NCI-H345 (cell line): ENCODE measurements at regions not wholly inside any gene's neighbourhood (a gene's known extent, or its start where the extent isn't known, plus 50 kb on each side); places are given as distances from the start of the nearest gene placed in this dataset.

Experiments used
- DNase-seq: peaks from one replicate; lab custom pipeline; 2025; lab: John Stamatoyannopoulos, UW

DNA sequence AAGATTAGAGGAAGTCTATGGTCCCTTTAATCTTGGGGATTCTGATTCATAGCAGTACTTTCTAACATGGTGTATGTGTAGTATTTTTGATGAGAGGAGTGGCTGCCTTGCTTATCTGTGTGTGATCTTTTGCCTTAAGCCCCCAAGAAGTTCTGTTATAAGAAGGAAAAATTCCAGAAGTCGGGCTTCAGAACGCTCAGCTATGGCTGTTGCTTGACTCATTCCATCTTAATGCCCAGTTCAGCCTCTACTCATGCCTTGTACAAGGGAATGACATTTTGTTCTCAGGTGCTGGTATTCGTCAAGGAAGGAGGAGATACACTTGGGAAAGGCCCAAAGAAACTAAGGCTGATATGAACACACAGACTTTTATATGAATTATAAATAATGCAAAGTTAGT is 713.0 kb upstream of the MARCKS start:
- no peak for DNase-seq

DNA sequence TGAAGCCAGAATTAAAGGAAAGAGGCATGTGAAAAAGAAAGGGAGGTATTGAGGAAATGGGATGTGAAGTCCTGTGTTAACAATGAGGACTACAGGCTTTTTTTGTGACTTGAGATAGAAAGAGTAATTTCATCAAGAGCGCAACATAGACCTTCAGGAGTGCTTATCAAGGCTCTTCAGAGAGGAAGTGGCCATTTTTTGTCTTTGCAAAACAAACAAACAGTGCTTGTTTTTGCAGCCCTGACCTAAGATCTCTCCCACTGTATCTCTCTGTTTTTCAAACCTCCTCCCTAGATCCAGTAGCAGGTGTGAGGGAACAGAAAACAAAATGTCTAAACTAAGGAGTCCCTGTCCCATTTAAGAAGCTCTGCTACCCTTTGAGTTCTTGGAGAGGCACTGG is 710.3 kb upstream of the MARCKS start:
- no peak for DNase-seq

DNA sequence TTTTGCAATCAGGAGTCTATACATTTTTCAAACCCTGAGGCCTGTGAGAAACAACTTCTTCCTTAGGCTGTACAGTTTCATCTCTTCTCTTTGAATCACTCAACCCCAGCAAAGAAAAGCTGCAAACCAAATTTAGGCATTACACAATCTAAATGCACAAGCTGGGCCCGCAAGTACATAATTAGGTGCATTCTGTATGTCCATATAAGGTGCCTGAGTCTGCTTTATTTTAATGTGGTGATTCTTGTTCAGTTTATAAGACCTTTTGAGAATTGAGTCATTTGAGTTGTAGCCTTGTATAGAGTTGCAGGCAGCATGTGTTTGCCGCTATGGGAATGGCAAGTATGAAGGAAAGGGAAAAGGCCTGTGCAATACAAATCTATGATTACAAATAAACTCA is 709.6 kb upstream of the MARCKS start:
- no peak for DNase-seq

DNA sequence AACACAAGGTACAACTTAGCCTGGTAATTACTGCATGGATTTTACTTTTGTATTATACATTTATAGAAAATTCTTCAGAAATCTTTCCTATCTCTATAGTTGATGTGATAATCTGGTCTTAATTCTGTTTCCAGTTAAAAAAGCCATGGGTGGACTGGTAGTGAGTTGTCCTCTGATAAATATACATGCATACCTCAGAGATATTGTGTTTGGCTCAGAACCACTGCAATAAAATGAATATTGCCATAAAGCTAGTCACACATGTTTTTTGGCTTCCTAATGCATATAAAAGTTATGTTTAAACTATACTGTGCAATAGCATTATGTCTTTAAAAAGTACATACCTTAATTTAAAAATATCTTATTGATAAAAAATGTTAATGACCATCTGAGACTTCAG is 708.6 kb upstream of the MARCKS start:
- DNase-seq: no peak

DNA sequence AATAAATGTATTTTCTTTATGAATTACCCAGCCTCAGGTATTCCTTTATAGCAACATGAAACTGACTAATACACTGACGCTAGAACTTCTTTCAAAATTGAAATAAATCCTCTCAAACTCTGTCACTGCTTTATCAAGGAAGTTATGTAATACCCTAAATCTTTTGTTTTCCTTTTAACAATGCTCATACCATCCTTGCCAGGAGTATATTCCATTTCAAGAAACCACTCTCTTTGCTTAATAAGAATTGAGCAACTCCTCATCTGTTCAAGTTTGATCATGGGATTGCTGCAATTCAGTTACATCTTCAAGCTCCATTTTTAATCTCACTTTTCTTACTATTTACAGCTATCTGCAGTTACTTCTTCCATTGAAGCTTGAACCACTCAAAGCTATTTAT is 707.6 kb upstream of the MARCKS start:
- DNase-seq: no peak

DNA sequence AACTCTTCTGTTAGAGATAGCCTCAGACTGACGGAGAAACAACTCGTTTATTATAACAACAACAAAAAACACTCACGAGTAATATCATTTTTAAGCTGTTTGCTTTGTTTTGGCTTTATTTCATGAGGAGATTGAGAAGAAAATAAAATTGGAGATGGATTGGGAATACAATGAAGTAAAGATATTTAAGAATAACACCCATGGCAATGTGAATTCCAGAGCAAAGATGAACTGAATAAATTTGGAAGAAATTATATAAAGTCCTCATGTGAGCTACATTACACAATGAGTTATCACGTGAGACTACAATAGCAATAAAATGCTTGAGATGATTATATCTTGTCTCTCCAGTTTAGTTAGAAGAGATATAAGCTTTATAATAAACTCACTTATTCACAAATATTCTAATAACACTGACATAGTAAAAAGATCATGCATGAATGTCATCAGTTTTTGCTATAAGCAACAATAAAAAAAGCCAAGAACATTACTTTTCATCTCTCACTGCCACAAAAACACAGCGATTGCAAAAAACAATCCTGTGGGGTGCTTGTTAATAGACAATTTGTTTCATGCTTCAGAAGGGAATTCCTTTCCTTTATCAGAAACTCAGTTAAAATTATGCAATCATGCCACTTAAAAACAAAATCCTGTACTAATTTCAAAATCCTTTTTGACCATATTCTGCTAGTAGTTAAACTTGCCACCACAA is 696.7 kb upstream of the MARCKS start:
- no peak for DNase-seq

DNA sequence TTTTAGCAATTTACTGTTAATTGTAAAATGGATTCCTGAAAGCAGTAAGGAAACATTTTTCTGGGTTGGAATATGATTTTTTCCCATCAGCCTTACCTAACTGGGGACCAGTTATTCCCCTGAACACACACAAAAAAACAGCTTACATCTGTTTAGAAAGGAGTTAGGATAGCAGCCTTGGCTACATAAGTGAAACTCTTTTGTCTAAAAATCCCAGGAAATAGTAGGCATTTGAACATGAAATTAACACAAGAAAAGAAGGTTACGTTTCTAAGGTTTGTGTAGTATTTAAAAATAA is 696.2 kb upstream of the MARCKS start:
- DNase-seq: no peak

DNA sequence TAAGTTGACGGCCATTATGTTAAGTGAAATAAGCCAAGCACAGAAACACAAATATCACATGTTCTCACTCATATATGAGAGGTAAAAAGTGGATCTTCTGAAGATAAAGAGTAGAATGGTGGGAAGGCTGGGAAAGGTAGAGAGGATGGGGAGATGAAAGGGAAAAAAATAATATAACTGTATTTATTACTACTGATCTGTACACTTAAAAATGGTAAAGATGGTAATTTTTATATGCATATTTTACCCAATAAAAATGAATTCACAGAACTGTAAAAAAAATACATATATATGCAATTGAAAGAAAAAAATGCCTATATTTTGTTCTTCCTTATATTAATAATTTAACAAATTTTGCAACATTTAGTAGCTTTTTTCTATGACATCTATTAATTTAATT is 694.4 kb upstream of the MARCKS start:
- no peak for DNase-seq

DNA sequence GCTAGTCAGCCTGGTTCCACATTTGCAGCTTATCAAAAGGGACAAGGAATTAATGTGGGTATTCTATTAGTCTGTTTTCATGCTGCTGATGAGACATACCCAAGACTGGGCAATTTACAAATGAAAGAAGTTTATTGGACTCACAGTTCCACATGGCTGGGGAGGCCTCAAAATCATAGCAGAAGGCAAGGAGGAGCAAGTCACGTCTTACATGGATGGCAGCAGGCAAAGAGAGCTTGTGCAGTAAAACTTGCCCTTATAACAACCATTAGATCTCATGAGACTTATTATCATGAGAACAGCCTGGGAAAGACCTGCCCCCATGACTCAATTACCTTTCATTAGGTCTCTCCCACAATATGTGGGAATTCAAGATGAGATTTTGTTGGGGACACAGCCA is 689.1 kb upstream of the MARCKS start:
- no peak for DNase-seq

DNA sequence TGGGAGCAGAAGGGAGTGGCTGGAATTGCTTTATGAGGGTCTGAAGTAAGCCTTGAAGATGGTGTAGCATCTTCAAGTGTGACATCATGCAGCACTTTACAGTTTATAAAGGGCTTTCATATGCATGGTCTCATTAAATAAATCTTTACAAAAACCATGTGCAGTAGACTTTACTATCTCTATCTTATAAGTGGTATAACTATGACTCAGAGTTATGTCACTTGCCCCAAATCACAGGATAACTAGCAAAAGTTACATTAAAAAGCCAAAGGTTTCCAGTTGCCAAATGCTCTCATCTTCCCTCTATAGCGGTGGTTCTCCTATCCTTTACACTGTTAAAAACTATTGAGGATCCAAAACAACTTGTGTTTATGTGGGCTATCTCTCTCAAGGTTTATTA is 687.7 kb upstream of the MARCKS start:
- DNase-seq: no peak

DNA sequence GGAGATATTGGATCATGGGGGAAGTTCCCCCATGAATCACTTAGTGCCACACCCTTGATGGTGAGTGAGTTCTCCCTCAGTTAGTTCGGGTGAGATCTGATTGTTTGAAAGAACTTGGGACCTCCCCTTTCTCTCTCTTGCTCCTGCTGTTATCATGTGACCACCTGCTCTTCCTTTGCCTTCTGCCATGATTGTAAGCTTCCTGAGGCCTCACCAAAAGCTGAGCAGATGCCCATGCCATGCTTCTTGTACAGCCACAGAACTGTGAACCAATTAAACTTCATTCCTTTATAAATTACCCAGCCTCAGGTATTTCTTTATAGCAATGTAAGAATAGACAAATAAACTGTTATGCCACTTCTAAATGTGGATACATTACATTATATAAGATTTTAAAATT is 686.7 kb upstream of the MARCKS start:
- DNase-seq: no peak

DNA sequence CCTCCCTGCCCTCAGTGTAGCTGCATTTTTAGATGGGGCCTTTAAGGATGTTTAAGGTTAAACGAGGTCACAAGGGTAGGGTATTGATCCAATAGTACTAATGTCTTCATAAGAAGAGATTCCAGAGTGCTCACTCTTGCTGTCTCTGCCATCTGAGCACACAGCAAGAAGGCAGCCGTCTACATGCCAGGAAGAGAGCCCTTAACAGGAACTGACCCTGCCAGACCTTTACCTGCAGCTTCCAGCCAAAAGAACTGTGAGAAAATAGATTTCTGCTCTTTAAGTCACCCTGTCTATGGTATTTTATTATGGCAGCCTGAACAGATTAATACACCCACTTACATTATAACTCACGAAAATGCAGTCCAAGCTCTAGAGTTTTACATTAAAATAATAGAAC is 685.3 kb upstream of the MARCKS start:
- DNase-seq: peak; percentile 33

DNA sequence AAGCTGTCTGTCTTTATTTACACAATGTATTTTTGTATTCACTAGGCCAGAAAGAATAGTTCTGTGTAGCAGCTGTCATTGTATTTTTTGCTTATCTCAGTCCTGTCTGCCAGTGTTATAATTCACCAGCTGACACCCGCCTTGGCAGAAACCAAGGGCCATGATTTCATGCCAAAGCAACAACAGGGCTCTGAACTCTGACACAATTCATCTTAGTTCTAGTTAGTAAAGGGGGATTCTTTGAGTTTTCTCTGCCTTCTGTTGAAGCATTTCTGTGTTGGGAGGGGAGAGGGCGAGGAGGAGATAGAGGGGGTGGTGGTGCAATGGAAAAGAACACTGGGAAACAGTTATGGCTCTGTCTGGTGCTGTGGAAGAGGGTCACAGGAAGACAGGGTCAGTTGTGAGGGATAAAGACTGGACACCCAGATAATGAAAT is 684.6 kb upstream of the MARCKS start:
- DNase-seq: peak; percentile 77

DNA sequence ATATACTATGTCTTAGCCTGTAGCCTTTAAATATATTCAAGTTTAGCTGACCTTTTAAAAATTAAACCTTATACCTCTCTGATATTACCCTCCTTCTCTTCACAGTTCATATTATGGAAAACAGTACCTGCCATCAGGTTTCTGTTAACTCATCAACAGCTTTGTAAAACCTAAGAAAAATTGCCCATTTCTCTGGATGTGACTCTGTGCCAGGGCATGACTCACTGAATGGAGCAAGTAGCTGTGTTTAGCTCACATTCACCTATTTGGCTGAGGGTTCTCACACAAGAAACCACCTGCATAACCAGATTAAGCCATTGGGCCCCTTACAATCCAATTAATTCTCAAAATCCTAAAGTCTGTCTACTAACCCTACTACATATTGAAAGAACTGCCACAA is 678.8 kb upstream of the MARCKS start:
- DNase-seq: no peak

DNA sequence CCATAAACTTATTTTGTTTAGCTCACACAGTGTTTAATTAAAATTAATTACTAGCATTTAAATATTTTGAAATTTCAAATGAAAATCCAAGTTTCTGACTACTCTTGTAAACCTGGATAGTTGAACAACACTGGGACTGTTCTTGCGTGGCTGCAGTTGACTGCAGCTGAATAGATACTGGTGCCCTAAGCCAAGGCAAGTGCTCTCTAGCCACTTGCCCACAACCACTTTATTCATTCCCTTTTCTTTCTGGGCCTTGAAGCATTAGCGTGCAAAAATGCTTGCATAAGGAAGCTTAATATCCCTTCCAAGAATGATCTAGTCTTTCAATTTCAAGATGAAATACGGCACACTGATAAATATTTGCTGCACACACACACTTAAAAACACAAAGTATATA is 676.0 kb upstream of the MARCKS start:
- peak; percentile 6 for DNase-seq

DNA sequence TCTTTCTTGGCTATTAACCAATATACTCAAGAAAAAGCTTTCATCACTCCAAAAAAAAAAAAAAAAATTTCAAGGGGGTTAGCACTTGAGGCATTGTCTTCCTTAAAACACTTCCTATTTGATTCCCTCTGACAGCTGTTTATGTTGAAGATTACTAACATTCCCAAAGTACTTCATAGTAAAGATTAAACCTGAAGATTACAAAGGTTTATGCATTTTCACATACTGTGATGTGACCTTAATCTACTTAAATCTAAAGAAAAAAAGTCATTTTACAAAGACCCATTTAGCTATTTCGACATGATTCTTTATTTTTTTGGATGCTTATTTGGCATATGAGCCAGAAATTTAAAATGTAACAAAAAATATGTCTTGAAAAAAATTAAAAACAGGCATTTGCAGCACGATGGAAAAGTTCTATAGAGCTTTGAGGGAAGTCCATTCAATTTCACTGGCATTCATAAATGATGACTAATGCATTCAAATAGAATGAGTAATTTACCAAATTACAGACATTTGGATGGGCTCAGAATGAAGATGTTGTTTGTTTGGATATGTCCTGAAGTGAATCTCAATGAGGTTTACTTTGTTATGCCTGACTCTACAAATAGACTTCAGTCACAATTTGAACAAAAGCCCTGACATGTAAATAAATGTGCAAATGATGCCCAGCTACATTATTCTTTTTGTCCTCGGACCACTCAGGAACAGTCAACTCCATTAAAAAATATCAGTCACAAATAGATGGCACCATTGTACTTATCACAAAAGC is 674.6 kb upstream of the MARCKS start:
- DNase-seq: peak; percentile 88

DNA sequence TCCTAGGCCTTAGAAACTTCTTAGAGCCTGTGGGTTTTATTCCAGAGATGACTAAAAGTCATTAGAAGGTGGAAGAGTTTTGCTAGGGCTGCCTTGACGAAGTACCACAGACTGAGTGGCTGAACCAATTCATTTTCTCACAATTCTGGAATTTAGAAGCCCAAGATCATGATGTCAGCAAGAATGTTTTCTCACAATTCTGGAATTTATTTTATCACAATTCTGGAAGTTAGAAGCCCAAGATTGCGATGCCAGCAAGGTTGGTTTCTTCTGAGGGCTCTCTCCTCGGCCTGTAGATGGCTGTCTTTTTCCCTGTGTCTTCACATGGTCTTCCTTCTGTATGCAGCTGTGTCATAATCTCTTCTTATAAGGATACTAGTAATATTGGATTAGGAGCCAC is 672.9 kb upstream of the MARCKS start:
- no peak for DNase-seq

DNA sequence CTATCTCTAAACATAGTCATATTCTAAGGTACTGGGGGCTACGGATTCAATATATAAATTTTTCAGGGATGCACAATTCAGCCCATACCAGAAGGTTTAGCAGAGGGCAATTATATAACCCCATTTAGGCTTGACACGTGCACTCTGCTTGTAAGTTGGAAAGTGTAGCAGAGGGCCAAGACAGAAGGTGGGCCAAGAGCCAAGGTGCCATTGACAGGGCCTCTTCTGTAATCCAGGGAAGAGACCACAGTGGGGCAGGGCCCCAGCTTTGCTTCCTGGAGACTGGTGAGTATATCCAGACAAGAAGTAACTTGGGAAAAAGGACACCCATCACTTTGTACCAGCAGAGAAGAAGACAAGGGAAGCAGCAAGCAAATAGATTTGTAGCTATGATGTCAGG is 672.4 kb upstream of the MARCKS start:
- DNase-seq: no peak

DNA sequence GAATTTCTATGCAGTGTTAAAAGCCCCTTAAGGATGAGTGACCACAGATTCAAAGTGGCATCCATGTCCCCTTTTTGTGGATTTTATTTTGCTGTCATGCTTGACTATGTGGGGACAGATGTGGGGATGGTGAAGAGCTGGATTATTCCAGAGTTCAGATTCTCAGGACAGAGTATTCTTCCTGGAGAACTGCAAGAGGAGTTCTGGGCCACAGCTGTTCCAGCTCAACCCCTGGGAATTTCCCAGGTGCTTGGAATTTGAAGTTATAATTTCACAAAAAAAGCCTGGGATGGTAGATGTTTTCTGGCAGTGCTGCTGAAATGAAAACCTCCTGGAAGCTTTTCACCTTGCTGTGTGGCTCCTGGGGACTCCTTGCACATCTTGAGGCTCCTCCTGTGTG is 671.8 kb upstream of the MARCKS start:
- DNase-seq: no peak

DNA sequence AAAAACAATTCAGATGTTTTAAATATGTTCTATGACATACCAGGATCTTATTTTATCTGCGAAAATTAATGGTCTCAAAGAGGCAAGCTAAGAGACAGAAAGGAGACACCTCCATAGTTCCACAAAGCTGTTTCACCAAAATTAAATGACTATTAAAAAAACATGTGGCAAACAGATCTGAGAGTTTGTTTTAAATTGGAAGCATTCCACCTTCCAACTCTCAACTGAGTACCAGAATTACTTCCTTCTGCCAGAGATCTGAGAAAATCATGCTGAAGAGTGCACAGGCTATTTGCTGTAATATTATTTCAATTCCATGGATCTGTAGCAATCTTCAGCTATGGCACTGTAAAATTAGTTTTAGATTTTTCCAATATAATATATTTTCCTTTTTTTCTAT is 669.5 kb upstream of the MARCKS start:
- no peak for DNase-seq

DNA sequence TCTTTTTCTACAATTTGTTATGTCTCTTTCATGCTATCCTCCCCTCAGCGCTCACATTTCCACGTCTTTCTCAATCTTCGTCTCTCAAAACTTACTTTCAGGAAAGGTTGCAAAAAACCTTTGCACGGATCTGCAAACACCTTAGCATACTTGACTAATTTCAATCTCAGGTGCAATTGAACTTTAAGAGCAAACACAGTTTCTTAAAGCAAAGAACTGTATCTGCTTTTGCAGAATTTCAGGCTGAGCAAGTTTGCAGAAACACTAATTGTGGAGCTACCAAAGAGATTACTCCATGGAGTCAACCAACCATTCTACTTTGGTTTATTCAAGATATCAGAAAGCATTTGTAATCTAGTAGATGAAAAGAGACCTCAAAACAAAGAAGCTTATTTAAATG is 668.2 kb upstream of the MARCKS start:
- DNase-seq: no peak

DNA sequence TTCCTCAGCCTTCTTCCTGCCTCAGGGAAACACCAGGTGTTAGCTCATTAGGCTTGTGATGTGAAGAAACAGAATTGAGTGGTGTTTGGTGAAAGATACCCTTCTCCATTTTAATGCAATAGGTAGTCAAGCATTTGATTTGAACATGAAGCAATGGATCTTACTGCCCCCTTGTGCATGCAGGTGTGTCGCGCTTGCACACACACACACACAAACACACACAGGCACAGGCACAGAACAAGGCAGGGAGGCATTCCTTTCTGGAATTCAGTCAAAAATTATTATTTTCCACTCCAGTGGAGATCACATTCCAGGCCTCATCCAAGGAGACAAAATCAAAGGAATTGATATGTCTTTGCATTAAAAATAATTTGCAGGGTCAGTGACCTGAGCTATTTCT is 667.0 kb upstream of the MARCKS start:
- DNase-seq: no peak

DNA sequence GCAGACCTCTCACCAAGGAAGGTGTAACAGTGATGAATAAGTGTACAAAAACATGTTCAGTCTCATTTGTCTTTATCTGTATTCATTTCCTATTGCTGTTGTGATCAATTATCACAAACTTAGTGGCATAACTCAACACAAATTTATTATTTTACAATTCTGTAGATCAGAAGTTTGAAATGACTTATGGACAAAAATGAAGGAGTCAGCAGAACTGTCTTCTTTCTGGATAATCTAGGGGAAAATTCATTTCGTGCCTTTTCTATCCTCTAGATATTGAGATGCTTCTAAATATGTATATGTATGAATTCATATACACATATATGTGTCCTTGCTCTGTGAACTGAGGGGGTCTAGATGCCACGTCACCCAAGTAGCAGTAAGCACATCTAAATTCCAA is 663.1 kb upstream of the MARCKS start:
- no peak for DNase-seq
